ENCODE measurements at regions not wholly inside any gene's neighbourhood (a gene's known extent, or its start where the extent isn't known, plus 50 kb on each side); places are given as distances from the start of the nearest gene placed in this dataset.

DNA sequence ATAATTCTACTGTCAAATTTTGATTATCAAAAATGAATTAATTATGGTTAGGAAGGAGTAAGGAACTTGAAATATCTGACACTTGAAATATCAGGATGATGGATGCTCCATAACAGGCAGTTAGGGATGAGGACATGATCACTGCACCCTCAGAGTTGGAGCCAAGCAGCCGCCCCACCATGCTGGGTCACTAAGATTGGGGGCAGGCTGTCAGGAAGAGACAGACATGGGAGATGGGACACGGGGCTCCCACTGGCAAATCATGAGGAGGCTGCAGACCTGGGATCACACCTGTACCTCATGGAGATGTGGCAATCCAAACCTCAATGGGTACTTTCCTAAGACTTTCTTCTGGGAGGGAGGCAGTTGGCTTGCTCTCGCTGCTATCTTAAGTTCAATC, 982.0 kb upstream of the ZEB2 start:
- H3K4me1 Mint-ChIP-seq: no peaks in the 10 kb centered on the region

DNA sequence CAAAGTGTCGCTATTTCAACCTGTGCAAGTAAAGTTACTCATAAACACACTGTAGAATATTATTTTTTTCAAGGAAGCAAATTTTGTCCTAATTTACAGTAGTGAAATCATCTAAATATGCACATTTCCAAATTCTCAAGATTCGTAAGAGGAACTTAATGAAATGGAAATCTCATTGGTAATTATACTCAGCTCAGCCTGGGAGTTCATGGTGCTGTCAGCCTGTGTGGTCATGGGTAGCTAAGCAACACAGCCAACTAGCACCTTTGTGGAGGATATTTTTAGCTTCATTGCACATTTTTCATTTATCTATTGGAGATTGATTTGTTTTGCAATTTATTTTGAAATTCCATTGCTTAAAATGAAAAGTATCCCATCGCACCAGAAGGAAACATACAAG, 975.7 kb upstream of the ZEB2 start:
- Mint-ChIP-seq H3K27ac (no peak overlapping the region), H3K36me3 (ENCODE audit: low read depth) (no peaks in the 10 kb centered on the region), H3K27me3 (no peaks in the 10 kb centered on the region), H3K4me1 (no peaks in the 10 kb centered on the region), H3K4me3 (no peak overlapping the region), H3K9me3 (no peaks in the 10 kb centered on the region)
- no peak for DNase-seq
- intact Hi-C loops (cut with micrococcal nuclease): no loop called here

More for the DNA sequence above, 982.0 kb upstream of the ZEB2 start:
- no peak overlapping the region for H3K4me3 Mint-ChIP-seq
- no peaks in the 10 kb centered on the region for H3K9me3 Mint-ChIP-seq
- no peak overlapping the region for H3K27ac Mint-ChIP-seq
- no peak for DNase-seq
- H3K36me3 Mint-ChIP-seq (ENCODE audit: low read depth): no peaks in the 10 kb centered on the region
- H3K27me3 Mint-ChIP-seq: no peaks in the 10 kb centered on the region
- intact Hi-C loops (cut with micrococcal nuclease): no loop called here

DNA sequence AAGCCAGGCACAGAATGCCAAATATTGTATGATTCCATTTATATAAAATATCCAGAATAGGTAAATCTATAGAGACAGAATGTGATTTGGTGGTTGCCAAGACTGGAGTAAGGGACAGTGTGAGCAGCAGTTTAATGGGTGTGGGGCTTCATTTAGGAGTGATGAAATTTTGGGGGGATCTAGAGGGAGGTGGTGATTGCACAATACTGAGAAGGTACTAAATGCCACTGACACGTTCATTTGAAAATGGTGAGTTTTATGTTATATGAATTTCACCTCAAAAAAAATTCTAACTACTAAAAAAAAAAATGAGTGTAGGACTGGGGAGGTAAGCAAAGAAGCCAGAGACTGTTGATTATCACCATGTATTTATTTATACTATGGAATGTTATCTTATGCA, 974.5 kb upstream of the ZEB2 start:
- no peaks in the 10 kb centered on the region for H3K27me3 Mint-ChIP-seq
- H3K27ac Mint-ChIP-seq: no peak overlapping the region
- H3K36me3 Mint-ChIP-seq (ENCODE audit: low read depth): no peaks in the 10 kb centered on the region
- no peaks in the 10 kb centered on the region for H3K4me1 Mint-ChIP-seq
- DNase-seq: no peak
- intact Hi-C loops (cut with micrococcal nuclease): no loop called here
- no peak overlapping the region for H3K4me3 Mint-ChIP-seq
- no peaks in the 10 kb centered on the region for H3K9me3 Mint-ChIP-seq

- intact Hi-C loops (cut with micrococcal nuclease): no loop called here
- no peaks in the 10 kb centered on the region for H3K9me3 Mint-ChIP-seq
- no peak overlapping the region for H3K27ac Mint-ChIP-seq
- no peaks in the 10 kb centered on the region for H3K36me3 Mint-ChIP-seq (ENCODE audit: low read depth)
- no peaks in the 10 kb centered on the region for H3K4me1 Mint-ChIP-seq
- H3K27me3 Mint-ChIP-seq: no peaks in the 10 kb centered on the region
- no peak for DNase-seq
- H3K4me3 Mint-ChIP-seq: no peak overlapping the region
Measured at GRCh38 chr2:145488571-145488970, 968.7 kb upstream of the ZEB2 start.

DNA sequence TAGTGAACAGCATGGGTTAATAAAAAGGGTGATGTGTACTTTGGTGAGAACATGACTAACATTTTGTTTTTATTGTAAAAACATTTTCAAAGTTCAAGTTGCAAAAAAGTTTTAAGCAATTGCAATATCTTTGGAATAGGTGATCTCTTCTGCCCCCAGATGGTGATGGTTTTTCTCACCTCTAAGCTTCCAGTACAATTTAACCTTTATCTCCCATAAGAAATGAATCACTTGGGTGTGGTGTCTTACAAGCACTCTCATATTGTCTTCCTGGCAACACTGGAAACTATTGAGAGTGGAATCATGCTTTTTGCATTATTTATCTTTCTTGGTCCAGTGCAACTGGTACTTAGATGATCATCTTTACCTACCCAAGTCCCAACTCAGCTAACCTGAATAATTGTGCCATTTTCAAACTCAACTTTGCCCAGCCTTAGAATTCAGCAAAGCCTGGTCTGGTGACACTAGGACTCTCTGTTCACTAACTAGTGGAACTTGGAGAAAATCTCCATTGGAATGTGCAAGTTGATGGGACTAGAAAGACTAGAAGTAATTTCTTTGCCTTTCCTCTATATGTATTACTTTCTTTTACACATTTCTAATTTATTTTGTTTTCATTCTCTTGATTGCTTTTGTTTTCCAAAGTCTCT, 964.7 kb upstream of the ZEB2 start:
- Mint-ChIP-seq H3K9me3 (no peaks in the 10 kb centered on the region), H3K27ac (no peak overlapping the region), H3K36me3 (ENCODE audit: low read depth) (no peaks in the 10 kb centered on the region), H3K27me3 (no peaks in the 10 kb centered on the region), H3K4me1 (no peaks in the 10 kb centered on the region), H3K4me3 (no peak overlapping the region)
- intact Hi-C loops (cut with micrococcal nuclease): no loop called here
- DNase-seq: no peak

GRCh38 chr2:145483854-145484253, 963.9 kb upstream of the ZEB2 start:
- intact Hi-C loops (cut with micrococcal nuclease): no loop called here
- DNase-seq: no peak
- Mint-ChIP-seq H3K4me3 (no peak overlapping the region), H3K36me3 (ENCODE audit: low read depth) (no peaks in the 10 kb centered on the region), H3K4me1 (no peaks in the 10 kb centered on the region), H3K27me3 (no peaks in the 10 kb centered on the region), H3K9me3 (no peaks in the 10 kb centered on the region), H3K27ac (no peak overlapping the region)

- intact Hi-C loops (cut with micrococcal nuclease): no loop called here
- Mint-ChIP-seq H3K4me1 (no peaks in the 10 kb centered on the region), H3K36me3 (ENCODE audit: low read depth) (no peaks in the 10 kb centered on the region), H3K4me3 (no peak overlapping the region), H3K27ac (no peak overlapping the region), H3K9me3 (no peaks in the 10 kb centered on the region), H3K27me3 (no peaks in the 10 kb centered on the region)
- DNase-seq: no peak
Measured at GRCh38 chr2:145481334-145481922, 961.5 kb upstream of the ZEB2 start.

DNA sequence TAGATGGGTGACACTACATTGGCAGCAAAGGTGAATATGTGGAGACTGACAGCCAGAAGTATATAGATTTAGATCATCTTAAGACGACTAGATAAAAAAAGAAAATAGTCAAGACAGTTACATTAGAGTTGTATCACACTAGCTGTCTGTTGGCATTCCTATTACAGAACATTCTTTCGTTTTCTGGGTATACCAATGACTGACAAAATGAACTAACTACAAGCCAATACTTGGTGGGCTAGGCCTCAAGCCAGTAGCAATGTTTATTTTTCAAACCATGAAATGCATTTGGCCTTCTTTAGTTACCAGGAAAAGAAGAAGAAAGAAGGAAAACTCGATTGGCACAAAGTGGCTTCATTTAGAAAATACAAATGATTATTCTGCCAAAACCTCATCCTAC, 944.9 kb upstream of the ZEB2 start:
- intact Hi-C loops (cut with micrococcal nuclease): no loop called here
- H3K4me1 Mint-ChIP-seq: no peaks in the 10 kb centered on the region
- H3K4me3 Mint-ChIP-seq: no peak overlapping the region
- DNase-seq: no peak
- no peaks in the 10 kb centered on the region for H3K9me3 Mint-ChIP-seq
- peaks cover 2% of the 10 kb centered on the region for H3K27me3 Mint-ChIP-seq
- H3K27ac Mint-ChIP-seq: no peak overlapping the region
- H3K36me3 Mint-ChIP-seq (ENCODE audit: low read depth): no peaks in the 10 kb centered on the region

GRCh38 chr2:145460112-145460511, 940.2 kb upstream of the ZEB2 start:
- H3K27me3 Mint-ChIP-seq: peaks cover 2% of the 10 kb centered on the region
- no peak overlapping the region for H3K27ac Mint-ChIP-seq
- H3K4me1 Mint-ChIP-seq: no peaks in the 10 kb centered on the region
- no peak overlapping the region for H3K4me3 Mint-ChIP-seq
- no peaks in the 10 kb centered on the region for H3K9me3 Mint-ChIP-seq
- DNase-seq: no peak
- H3K36me3 Mint-ChIP-seq (ENCODE audit: low read depth): no peaks in the 10 kb centered on the region
- intact Hi-C loops (cut with micrococcal nuclease): no loop called here

DNA sequence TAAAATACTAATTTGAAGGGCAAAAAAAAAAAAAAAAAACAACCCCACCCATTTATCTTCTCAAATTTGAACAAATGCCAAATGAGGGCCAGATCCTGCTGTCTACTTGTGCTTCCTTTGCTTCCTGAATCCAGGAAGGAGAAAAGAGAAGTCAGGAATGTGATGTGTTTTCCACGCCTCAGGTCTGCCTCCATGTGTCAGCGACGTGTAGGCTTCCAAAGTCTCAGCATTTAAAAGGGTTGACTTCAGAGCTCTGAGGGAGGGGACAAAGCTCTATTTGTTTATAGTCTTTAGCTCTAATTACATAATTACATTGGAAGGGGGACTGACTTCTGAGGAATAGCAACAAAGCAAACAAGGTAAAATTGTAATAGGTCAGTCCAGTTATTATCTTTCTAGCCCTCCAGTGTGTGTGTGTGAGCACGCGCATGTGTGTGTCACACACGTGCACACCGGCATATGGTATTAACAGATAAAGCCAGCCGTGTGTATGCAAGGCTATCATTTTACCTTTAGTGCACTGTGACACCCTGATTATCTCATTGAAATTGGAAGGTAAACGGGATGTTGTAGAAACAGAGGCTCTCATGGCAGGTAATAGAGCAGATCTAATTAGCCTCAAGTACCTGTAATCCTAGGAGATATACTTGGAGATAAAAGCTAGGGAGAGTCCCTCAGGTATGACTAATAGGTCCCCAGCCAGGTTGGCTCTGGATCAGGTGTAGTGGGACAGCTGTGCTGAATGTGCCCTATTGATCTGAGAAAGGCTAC, 911.4 kb upstream of the ZEB2 start:
- H3K27ac Mint-ChIP-seq: no peak overlapping the region
- DNase-seq: no peak
- no peaks in the 10 kb centered on the region for H3K36me3 Mint-ChIP-seq (ENCODE audit: low read depth)
- intact Hi-C loops (cut with micrococcal nuclease): no loop called here
- H3K4me3 Mint-ChIP-seq: no peak overlapping the region
- H3K9me3 Mint-ChIP-seq: no peaks in the 10 kb centered on the region
- H3K4me1 Mint-ChIP-seq: no peaks in the 10 kb centered on the region
- H3K27me3 Mint-ChIP-seq: no peaks in the 10 kb centered on the region

- no peaks in the 10 kb centered on the region for H3K4me1 Mint-ChIP-seq
- H3K27ac Mint-ChIP-seq: no peak overlapping the region
- H3K36me3 Mint-ChIP-seq (ENCODE audit: low read depth): no peaks in the 10 kb centered on the region
- no peak for DNase-seq
- peaks cover 21% of the 10 kb centered on the region for H3K9me3 Mint-ChIP-seq
- H3K4me3 Mint-ChIP-seq: no peak overlapping the region
- H3K27me3 Mint-ChIP-seq: peaks cover 4% of the 10 kb centered on the region
- intact Hi-C loops (cut with micrococcal nuclease): no loop called here
Measured at GRCh38 chr2:145423809-145424208, 903.9 kb upstream of the ZEB2 start.

- H3K9me3 Mint-ChIP-seq: peaks cover 24% of the 10 kb centered on the region
- H3K27me3 Mint-ChIP-seq: peaks cover 7% of the 10 kb centered on the region
- no peaks in the 10 kb centered on the region for H3K4me1 Mint-ChIP-seq
- no peak overlapping the region for H3K27ac Mint-ChIP-seq
- intact Hi-C loops (cut with micrococcal nuclease): no loop called here
- H3K36me3 Mint-ChIP-seq (ENCODE audit: low read depth): no peaks in the 10 kb centered on the region
- no peak for DNase-seq
- no peak overlapping the region for H3K4me3 Mint-ChIP-seq
Measured at GRCh38 chr2:145422576-145422975, 902.7 kb upstream of the ZEB2 start.

DNA sequence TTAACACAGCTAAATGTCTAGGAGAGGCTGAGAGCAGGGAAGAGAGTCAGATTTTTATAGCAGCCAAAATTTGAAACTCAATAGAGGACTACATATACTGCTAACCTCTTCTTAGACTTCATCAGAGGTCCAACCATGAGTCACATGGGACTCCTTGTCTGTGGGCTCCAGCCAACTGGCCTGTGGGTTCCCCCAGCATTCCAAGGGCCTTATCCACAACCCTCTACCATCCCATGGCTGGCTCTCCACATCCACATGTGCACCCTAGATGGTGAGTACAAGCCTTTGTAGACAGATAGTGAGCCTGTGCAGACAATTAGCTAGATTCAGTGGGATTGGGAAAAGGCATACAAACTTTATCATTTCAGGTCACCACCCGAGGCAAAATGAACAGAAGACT, 901.9 kb upstream of the ZEB2 start:
- Mint-ChIP-seq H3K4me1 (no peaks in the 10 kb centered on the region), H3K4me3 (no peak overlapping the region), H3K36me3 (ENCODE audit: low read depth) (no peaks in the 10 kb centered on the region), H3K27ac (no peak overlapping the region), H3K9me3 (peaks cover 24% of the 10 kb centered on the region), H3K27me3 (peaks cover 8% of the 10 kb centered on the region)
- intact Hi-C loops (cut with micrococcal nuclease): no loop called here
- DNase-seq: no peak

GRCh38 chr2:145416640-145417039, 896.7 kb upstream of the ZEB2 start:
- H3K27ac Mint-ChIP-seq: no peak overlapping the region
- H3K9me3 Mint-ChIP-seq: peaks cover 40% of the 10 kb centered on the region
- H3K27me3 Mint-ChIP-seq: peaks cover 46% of the 10 kb centered on the region
- no peaks in the 10 kb centered on the region for H3K36me3 Mint-ChIP-seq (ENCODE audit: low read depth)
- no peak overlapping the region for H3K4me3 Mint-ChIP-seq
- intact Hi-C loops (cut with micrococcal nuclease): no loop called here
- H3K4me1 Mint-ChIP-seq: peaks cover 10% of the 10 kb centered on the region
- no peak for DNase-seq
